CD4-positive, alpha-beta T cell treated with Interleukin-21 for 1 hour (primary cell): ENCODE measurements at regions not wholly inside any gene's neighbourhood (a gene's known extent, or its start where the extent isn't known, plus 50 kb on each side); places are given as distances from the start of the nearest gene placed in this dataset.

Experiments
- DNase-seq: peaks from one replicate; pipeline ENCODE4 v3.0.0-alpha.2; 2020

- no peak for DNase-seq
Measured at GRCh38 chr4:100970414-100970813, 376.9 kb downstream of the PPP3CA start.

GRCh38 chr4:100969925-100970324, 377.4 kb downstream of the PPP3CA start:
- no peak for DNase-seq

GRCh38 chr4:100968046-100968445, 379.3 kb downstream of the PPP3CA start:
- DNase-seq = no peak

GRCh38 chr4:100963627-100964026, 383.7 kb downstream of the PPP3CA start:
- DNase-seq = no peak

GRCh38 chr4:100962698-100963097, 384.6 kb downstream of the PPP3CA start:
- DNase-seq = no peak

- DNase-seq = no peak
Measured at GRCh38 chr4:100960232-100960631, 387.1 kb downstream of the PPP3CA start.

- DNase-seq = no peak
Measured at GRCh38 chr4:100954046-100954445, 393.3 kb downstream of the PPP3CA start.

- no peak for DNase-seq
Measured at GRCh38 chr4:100953616-100954015, 393.7 kb downstream of the PPP3CA start.

GRCh38 chr4:100952590-100952989, 394.7 kb downstream of the PPP3CA start:
- no peak for DNase-seq

- DNase-seq = no peak
Measured at GRCh38 chr4:100949350-100949935, 397.9 kb downstream of the PPP3CA start.

- DNase-seq = no peak
Measured at GRCh38 chr4:100948911-100949310, 398.4 kb downstream of the PPP3CA start.

GRCh38 chr4:100945789-100946188, 401.5 kb downstream of the PPP3CA start:
- no peak for DNase-seq

GRCh38 chr4:100938698-100939097, 408.6 kb downstream of the PPP3CA start:
- no peak for DNase-seq

- DNase-seq = no peak
Measured at GRCh38 chr4:100936661-100937375, 410.5 kb downstream of the PPP3CA start.

GRCh38 chr4:100935090-100935489, 412.2 kb downstream of the PPP3CA start:
- peak; percentile 8 for DNase-seq

GRCh38 chr4:100933628-100934027, 413.7 kb downstream of the PPP3CA start:
- DNase-seq = no peak

- DNase-seq = no peak
Measured at GRCh38 chr4:100929758-100930157, 411.9 kb upstream of the EMCN start.

- no peak for DNase-seq
Measured at GRCh38 chr4:100929135-100929534, 411.3 kb upstream of the EMCN start.

GRCh38 chr4:100926039-100926717, 408.4 kb upstream of the EMCN start:
- no peak for DNase-seq

- no peak for DNase-seq
Measured at GRCh38 chr4:100913685-100914084, 395.9 kb upstream of the EMCN start.

- DNase-seq = no peak
Measured at GRCh38 chr4:100908540-100908939, 390.7 kb upstream of the EMCN start.

GRCh38 chr4:100907465-100908454, 389.9 kb upstream of the EMCN start:
- no peak for DNase-seq

- DNase-seq = no peak
Measured at GRCh38 chr4:100906973-100907372, 389.2 kb upstream of the EMCN start.
